ENCODE measurements at regions not wholly inside any gene's neighbourhood (a gene's known extent, or its start where the extent isn't known, plus 50 kb on each side); places are given as distances from the start of the nearest gene placed in this dataset.
A peak's percentile ranks its signal among the peaks of the same experiment; 100 is the strongest.

DNA sequence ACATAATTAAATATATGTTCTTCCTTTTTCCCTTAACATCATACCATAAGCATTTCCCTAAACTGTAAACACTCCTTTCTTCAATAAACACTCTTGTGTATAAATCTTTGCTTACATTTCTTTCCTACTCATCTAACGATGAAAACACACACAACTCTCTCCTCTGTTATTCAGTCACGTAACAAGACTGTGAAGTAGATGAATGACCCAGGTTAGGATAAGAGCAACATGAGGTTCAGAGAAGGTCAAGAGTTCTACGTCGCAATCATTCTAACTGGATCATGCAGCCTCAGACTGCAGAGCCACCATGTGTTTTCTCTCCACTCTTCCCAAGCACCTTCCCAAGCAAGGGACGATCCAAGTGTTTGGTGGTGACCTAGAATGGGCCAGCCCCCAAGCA is 70.5 kb upstream of the SPTLC1 start:
- DNase-seq (ENCODE audit: low spot score) = no peak

DNA sequence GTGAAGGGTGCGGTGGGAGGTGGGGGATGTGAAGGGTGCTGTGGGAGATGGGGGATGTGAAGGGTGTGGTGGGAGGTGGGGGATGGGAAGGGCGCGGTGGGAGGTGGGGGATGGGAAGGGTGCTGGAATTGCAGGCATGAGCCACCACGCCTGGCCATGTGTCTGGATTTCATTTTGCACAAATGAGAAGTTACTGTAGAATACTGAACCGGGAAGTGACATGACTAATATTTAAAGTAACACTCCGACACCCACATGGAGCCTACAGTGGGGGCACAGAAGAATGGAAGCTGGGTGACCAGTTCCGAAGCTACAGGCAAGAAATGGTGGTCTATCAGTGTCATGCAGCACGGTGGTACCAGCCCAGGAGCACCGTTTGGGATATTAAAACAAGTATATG is 69.9 kb upstream of the SPTLC1 start:
- no peak for DNase-seq (ENCODE audit: low spot score)

DNA sequence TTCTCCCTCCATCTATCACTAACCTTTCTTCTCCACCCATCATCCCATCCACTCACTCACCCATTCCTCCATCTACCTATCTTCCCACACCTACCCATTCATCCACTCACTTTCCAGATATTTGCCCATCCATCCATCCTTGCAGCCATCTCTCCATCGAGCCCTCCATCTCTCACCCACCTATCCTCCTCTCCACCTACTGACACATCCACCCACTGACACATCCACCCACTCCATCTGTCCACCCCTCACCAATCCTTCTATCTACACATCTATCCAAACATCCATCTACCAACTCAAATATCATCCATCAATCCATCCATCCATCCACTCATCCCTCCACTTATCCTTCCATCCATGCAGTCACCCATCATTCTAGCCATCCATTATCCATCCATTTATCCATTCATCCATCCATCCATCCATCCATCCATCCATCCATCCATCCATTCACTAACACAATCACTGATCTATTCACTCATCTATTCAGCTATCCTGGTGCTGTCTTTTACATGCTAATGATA is 68.9 kb upstream of the SPTLC1 start:
- DNase-seq (ENCODE audit: low spot score) = no peak

DNA sequence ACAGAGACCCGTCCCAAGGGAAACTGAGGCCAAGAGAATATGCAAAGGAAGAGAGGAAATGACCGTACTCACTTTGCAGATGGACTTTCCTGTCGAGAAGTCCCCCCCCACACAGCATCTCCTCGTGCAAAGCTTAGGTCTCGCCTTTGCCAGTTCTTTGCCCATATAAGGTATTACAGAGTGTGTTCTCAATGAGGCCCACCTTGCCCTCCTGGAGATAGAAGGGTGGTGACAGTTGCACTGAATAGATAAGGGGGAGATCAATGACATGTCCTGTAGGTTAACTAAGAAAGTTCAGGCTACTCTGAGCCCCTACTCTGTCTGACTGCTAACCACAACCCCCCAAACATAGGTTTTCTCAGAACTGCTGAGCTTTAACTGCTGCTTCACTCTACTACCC is 68.2 kb upstream of the SPTLC1 start:
- DNase-seq (ENCODE audit: low spot score) = no peak

DNA sequence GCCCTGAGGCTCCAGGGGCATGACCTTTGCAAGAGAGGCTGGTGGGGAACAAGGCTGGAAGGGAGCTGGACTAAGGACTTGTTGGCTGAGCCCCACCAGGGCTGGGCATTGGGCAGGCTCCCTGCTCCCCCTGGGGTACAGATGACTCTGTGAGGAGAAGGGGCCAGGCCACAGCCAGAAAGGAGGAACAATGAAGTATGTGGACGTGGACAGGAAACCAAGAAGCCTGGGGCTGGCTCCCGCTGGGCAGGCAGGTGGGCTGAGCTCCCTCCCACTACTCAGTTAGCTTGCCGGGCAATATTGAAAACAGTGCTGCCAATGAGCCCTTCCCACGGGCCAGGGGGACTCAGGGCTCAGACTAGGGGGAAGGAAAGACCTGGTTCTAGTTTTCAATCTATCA is 66.1 kb upstream of the SPTLC1 start:
- DNase-seq (ENCODE audit: low spot score) = no peak

DNA sequence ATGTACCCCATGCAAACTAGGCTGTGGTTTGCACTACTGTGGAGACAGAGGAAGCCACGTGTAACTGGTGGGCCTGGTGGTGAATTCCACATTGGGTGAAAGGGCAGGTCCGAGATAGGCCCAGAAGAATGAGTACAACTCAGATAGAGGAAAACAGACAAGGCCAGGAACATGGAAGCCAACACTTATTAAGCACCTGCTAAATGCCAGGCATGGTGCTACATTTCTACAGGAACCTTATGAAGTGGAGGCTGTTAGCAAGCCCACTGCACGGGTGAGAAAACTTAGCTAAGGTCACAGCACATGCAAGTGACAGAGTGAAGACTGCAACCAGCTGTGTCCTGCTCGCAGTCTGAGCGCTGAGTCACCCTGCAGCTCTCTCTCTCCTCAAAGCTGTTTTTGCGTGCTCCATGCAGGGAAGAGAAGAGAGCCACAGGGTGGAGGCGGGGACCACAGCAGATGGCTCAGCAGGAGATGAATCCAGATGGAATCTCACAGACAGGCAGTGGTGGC is 65.5 kb upstream of the SPTLC1 start:
- peak; percentile 98 for DNase-seq (ENCODE audit: low spot score)

DNA sequence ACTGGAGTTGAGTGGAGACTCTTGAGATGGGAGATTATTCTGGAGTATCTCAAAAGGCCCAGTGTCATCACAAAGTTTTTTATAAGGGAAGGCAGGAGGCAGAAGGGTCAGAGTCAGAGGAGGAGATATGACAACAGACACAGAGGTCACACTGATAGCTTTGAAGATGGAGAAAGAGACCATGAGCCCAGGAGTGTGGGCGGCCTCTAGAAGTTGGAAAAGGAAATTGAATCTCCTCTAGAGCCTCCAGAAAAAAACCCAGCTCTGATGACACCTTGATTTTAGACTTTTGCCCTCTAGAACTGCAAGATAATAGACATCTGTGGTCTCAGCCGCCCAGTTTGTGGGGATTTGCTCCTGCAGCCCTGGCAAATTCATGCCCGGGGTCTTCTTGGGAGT is 64.8 kb upstream of the SPTLC1 start:
- DNase-seq (ENCODE audit: low spot score) = no peak

DNA sequence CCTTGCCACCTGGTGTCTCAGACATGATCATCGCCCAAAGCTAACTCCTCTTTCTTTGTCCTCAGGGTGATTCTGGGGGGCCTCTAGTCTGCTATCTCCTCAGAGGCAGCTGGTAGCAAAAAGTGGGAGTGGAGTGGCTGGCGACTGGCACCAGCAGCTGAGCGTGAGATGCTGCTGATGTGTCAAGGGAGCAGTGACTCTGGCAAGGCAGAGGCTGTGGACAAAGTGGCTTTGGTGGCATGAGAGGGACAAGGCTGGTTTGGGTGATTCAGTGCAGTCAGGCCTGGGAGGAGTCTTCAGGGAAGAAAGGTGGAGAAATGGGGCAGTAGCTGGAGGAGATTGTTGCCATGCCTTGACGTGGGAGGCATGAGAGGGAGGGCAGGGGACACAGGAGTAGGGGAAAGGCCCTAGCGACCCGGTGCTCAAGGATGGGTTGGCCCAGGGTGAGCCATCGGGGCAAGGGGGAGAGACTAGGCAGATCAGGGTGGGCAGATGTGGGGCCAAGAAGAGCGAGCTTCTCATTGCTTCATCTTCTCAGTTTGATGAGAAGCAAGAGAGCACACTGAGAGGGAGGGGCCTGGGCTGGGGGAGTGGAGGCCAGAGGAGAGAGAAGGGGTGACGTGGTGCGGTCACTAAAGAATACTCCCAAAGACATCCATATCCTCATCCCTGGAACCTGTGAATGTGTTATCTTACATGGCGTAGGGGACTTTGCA is 64.2 kb upstream of the SPTLC1 start:
- no peak for DNase-seq (ENCODE audit: low spot score)

DNA sequence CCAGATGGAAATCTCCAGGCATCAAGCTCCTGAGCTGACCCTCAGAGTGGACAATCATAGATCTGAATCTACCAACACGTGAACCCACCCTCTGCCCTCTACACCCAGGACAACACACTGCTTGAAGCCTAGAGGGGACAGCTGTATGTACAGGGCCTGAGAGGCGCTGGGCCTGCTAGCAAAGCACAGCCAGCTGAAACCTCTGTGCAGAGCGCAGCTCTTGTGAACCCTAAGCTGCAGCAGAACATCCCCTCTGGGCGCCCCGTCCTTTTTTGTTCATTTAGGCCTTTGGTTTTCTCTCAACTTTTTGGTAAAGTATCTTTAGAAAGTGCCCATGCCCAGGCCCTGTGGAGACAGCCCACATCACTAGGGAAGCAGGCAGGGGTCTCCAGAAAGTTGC is 62.4 kb upstream of the SPTLC1 start:
- no peak for DNase-seq (ENCODE audit: low spot score)

DNA sequence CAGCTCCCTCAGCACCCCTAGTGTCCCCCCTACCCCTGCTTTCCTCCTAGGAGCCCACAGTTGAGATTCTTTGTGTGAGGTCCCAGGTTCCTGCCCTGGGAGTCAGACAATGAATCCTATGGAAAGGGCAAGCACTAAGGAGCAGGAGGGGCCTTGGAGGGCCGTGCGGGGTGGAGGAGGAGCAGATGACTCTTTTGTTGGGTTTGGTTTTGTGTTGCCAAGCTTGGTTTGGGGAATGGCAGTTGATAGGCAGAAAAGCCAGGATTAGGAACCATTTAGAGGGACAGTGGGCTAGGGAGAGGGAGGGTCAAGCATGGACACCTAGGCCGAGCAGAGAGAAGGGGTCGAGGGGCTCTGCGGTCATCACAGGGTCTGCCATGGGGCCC is 61.6 kb upstream of the SPTLC1 start:
- no peak for DNase-seq (ENCODE audit: low spot score)

DNA sequence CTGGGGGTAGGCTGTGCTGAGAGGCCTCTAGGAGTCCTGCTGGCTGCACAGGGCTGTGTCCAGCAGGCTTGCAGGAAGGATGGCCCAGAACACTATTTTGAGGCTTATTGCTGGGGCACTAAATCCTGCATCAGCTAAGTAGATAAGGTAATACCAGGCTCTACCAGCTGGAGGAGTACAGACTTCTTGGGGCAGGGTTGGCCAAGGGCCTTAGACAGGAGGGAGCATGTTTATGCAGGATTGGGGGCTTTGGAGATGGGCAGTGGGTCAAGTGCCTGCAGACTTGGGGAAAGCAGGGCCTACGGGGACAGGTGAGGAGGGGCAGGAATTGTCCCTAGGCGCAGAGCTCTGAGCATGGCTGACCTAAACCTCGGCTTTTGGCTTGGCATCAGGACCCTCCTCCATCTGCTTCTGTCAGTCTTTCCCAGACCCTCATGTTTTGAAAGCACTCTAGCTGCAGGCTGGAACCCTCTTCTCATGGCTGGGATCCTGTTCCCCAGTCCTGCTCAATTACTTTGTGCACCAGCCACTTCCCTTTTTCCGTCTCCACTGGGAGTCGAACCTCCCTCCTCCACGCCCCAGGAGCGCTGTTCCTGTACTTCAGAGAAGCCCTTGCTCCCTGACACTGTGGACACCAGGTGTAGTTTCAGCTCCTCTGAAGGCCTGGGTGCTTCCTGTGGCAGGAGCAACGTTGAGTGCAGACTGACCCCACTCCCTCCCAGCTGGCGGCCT is 61.0 kb upstream of the SPTLC1 start:
- DNase-seq (ENCODE audit: low spot score) = no peak

DNA sequence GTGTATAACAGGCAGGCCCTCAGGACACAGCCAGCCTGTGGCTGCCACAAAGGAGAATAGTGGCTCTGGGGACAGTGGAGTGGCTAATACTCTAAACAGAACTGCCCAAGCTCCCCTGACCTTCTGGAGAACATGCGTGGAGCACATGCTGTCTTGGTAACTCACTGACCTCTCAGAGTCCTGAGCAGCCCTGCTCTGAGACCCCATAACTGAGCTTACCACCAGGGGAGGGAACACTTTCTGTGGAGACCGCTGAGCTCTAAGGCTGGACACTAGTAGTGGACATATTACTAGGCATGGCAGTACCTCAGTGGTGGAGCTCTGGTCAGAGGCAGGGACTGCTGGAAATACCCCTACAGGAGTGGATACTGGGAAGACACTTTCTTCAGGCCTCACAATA is 60.2 kb upstream of the SPTLC1 start:
- no peak for DNase-seq (ENCODE audit: low spot score)

DNA sequence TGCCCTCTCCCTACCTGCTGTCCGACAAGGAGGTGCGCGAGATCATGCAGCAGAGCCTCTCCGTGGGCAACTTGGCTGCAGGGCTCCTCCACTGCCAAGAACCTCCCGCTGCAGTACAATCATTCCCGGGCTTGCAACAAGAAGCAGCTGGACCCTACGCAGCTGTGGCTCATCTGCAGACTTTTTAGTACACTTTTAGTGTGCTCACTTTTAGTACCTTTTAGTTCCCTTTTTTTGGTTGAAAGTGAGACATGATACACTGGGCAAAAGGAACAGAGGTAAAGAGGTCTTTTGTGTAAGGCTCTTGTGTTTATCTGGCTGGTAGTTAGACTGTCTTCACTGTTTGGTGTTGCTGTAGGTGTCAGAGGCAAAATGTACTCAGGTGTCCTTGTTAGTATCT is 58.1 kb upstream of the SPTLC1 start:
- no peak for DNase-seq (ENCODE audit: low spot score)

DNA sequence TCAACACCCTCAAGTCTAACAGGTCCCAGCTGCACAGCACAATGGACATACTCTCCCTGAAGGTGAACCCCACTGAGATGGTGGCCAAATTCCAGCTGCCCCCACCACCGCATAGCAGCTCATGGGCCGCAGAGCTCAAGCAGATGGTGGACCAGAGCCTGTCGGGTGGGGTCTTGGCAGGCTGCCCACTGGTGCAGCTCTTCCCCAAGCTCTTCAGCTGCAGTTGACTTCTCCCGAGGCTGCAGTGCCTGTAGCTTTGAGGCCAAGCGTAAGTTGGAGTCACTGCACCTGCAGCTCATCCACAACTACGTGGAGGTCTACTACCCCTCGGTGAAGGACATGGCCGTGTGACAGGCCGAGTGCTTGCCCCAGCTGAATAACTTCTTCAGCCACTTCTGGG is 56.6 kb upstream of the SPTLC1 start:
- DNase-seq (ENCODE audit: low spot score) = no peak

DNA sequence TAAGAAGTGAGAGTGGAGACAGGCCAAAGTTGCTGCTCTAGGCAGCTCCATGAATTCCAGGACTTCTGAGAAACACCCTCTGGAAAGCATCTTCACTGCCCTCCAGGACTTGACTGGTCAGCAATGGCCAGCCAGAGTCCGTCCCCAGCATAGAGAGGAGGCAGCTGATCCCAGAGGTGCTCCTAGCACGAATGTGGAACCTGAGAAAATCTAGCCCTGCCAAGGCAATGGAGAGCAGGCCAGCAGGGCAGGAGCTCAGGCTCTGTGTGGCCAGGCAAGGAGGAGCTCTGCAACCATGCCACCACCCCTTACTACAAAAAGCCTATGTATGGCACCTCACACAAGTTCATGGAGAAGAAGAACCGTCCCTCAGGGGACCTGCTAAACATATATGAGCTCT is 56.1 kb upstream of the SPTLC1 start:
- no peak for DNase-seq (ENCODE audit: low spot score)

DNA sequence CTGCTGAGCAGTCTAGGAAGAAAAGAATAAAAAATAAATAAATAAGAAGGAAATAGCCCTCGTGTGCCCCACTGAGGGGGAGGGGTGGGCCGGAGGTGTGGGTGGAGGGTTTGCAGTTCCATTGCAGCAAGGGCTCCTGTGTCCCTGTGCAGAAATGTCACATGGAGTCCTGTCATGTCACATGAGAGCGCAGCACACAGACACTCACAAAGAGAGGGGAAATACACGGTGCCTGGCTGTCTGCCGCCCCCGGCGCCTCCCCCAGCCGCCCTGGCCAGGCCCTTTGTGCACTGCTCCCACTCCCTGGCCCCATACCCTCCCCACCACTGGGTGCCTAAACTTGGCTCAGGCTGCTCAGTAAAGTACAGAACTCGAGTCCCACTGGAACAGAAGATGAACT is 55.6 kb upstream of the SPTLC1 start:
- no peak for DNase-seq (ENCODE audit: low spot score)

DNA sequence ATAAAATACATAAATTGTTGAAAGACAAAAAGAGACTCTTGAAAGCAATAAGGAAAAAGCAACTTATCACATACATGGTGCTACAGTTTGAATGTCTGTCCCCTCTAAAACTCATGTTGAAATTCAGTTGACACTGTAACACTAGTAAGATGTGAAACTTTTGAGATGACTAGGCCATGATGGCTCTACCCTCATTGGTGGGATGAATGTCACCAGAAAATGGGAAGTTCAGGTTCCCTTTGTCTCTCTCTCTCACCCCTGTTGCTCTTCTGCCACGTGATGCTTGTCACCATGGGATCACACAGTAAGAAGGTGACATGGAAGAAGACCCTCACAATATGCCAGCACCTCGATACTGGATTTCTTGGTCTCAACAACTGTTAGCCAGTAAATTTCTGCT is 50.3 kb upstream of the SPTLC1 start:
- no peak for DNase-seq (ENCODE audit: low spot score)
